KMS-11 (cell line): ENCODE measurements at regions not wholly inside any gene's neighbourhood (a gene's known extent, or its start where the extent isn't known, plus 50 kb on each side); places are given as distances from the start of the nearest gene placed in this dataset.

Experiments used
- H2AFZ ChIP-seq: fragments of 200-600 bp; sonication (generic); 2 replicates; pipeline ENCODE4 v1.6.1; 2016; ENCODE audit warnings: antibody characterized with exemption, mixed run types, low read depth
- H3K27ac ChIP-seq: fragments of 200-600 bp; sonication (generic); 2 replicates; pipeline ENCODE4 v1.6.1; 2016; ENCODE audit warnings: mild to moderate bottlenecking, mixed run types
- H3K27me3 ChIP-seq: fragments of 200-600 bp; sonication (generic); 2 replicates; pipeline ENCODE4 v1.6.1; 2017; ENCODE audit warnings: mild to moderate bottlenecking, low read depth, mixed run types, moderate library complexity; ENCODE audit not compliant: insufficient read depth
- H3K36me3 ChIP-seq: fragments of 200-600 bp; sonication (generic); 2 replicates; pipeline ENCODE4 v1.6.1; 2017; ENCODE audit warnings: mild to moderate bottlenecking, mixed run types; ENCODE audit not compliant: insufficient read depth
- H3K4me1 ChIP-seq: fragments of 200-600 bp; sonication (generic); 2 replicates; pipeline ENCODE4 v1.6.1; 2016; ENCODE audit warnings: mild to moderate bottlenecking, low read depth, mixed run types; ENCODE audit not compliant: poor library complexity, severe bottlenecking
- H3K4me2 ChIP-seq: fragments of 200-600 bp; sonication (generic); 2 replicates; pipeline ENCODE4 v1.7.0; 2016; ENCODE audit warnings: mild to moderate bottlenecking, mixed run types
- H3K4me3 ChIP-seq: fragments of 200-600 bp; sonication (generic); IDR thresholded peaks from 2 replicates; pipeline ENCODE4 v1.6.1; 2017; ENCODE audit warnings: low read depth, low read length, mixed read lengths; ENCODE audit not compliant: insufficient read depth
- H3K79me2 ChIP-seq: fragments of 200-600 bp; sonication (generic); 2 replicates; pipeline ENCODE4 v1.6.1; 2016; ENCODE audit warnings: low read depth, mixed run types; ENCODE audit not compliant: insufficient read depth
- H3K9ac ChIP-seq: fragments of 200-600 bp; sonication (generic); 2 replicates; pipeline ENCODE4 v1.6.1; 2016; ENCODE audit warnings: mild to moderate bottlenecking, mixed run types
- H4K20me1 ChIP-seq: fragments of 200-600 bp; sonication (generic); 2 replicates; pipeline ENCODE4 v1.6.1; 2016; ENCODE audit warnings: mild to moderate bottlenecking, mixed run types; ENCODE audit not compliant: insufficient read depth
- TF ChIP-seq, protein P1 (sequence below): fragments of 200-600 bp; sonication (generic); conservative IDR thresholded peaks from 2 replicates; pipeline ENCODE4 v1.6.1; 2017; ENCODE audit warnings: low read depth, mild to moderate bottlenecking, antibody characterized with exemption, low read length, moderate library complexity, mixed read lengths

DNA sequence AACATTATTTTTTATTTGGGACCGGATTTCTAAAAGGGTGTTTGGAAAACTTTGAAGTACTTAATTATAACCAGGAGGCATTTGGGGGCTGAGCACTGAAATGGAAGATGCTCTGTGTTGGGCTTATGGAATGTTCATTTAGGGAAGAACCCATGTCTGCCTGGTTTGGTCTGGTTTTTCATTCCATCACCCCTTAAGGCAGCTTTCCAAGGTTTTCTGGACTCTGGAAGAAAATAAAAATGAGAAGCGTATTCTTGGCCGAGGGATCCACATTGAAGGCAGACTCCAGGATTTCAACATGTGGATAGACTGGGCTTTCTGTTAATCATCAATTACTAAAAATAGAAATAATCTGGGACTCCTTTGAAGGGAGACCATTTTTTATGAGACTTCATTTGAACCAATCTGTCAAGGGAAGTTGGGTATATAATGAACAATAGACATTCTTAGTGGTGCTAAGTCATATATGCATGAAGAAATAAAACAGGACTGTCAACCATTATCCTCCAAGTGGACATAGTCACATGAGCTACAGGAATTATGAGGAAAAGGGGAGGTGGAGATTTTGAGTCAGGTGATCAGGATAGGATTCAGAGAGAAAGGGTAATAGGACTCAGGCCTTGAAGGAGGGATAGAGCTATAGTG lies 270.5 kb upstream of the ADAMTS9 start:
- no peaks in the 10 kb centered on the region for H3K4me1 ChIP-seq
- H3K27me3 ChIP-seq = no peaks in the 10 kb centered on the region
- no peaks in the 10 kb centered on the region for H3K79me2 ChIP-seq
- no peaks in the 10 kb centered on the region for H3K36me3 ChIP-seq
- no peak overlapping the region for H3K4me2 ChIP-seq
- no peak overlapping the region for H3K27ac ChIP-seq
- no peak overlapping the region for H3K4me3 ChIP-seq
- no peaks in the 10 kb centered on the region for H4K20me1 ChIP-seq
- H3K9ac ChIP-seq = no peak overlapping the region
- no peak overlapping the region for H2AFZ ChIP-seq
- TF ChIP-seq, protein P1, sequence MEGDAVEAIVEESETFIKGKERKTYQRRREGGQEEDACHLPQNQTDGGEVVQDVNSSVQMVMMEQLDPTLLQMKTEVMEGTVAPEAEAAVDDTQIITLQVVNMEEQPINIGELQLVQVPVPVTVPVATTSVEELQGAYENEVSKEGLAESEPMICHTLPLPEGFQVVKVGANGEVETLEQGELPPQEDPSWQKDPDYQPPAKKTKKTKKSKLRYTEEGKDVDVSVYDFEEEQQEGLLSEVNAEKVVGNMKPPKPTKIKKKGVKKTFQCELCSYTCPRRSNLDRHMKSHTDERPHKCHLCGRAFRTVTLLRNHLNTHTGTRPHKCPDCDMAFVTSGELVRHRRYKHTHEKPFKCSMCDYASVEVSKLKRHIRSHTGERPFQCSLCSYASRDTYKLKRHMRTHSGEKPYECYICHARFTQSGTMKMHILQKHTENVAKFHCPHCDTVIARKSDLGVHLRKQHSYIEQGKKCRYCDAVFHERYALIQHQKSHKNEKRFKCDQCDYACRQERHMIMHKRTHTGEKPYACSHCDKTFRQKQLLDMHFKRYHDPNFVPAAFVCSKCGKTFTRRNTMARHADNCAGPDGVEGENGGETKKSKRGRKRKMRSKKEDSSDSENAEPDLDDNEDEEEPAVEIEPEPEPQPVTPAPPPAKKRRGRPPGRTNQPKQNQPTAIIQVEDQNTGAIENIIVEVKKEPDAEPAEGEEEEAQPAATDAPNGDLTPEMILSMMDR = no peak

DNA sequence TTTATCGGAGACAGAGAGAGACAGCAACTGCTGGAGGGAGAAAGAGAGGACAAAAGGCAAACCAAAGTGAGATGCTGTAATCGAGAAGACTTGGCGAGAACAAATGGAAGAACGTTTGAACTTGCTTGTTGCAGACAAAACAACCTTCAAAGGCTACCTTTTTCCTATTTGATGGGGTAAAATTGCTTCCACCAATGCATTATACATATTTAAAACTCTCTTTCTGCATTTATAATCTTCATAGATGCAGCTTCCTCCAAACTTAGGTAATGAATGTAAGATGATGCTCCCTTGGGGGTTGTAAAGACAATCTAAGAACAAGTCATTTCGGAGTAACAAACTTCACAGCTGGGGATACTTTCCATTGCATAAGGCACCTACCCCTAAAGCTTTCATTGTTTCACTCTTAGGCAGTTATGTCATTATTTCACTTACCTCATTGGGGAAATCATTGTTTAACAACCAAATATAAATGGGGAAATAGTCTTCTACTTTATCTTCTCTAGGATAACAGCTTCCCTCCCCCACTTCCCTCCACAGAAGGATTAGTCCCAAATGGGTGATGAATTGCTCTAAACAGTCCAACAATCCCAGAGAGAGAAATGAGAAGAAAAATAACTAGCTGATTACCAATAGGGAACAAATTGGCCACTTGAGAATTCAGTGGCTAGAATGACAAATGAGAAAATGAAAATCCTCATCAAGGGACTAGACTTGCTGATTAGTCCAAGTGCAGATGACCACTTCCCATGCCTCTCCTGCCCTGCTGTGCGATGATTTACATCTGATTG lies 269.8 kb upstream of the ADAMTS9 start:
- Histone ChIP-seq H3K27me3 (no peaks in the 10 kb centered on the region), H3K4me3 (no peak overlapping the region), H2AFZ (no peak overlapping the region), H3K79me2 (no peaks in the 10 kb centered on the region), H3K36me3 (no peaks in the 10 kb centered on the region), H3K27ac (no peak overlapping the region), H3K4me2 (no peak overlapping the region), H3K9ac (no peak overlapping the region), H4K20me1 (no peaks in the 10 kb centered on the region), H3K4me1 (no peaks in the 10 kb centered on the region)
- TF ChIP-seq, protein P1 = no peak

DNA sequence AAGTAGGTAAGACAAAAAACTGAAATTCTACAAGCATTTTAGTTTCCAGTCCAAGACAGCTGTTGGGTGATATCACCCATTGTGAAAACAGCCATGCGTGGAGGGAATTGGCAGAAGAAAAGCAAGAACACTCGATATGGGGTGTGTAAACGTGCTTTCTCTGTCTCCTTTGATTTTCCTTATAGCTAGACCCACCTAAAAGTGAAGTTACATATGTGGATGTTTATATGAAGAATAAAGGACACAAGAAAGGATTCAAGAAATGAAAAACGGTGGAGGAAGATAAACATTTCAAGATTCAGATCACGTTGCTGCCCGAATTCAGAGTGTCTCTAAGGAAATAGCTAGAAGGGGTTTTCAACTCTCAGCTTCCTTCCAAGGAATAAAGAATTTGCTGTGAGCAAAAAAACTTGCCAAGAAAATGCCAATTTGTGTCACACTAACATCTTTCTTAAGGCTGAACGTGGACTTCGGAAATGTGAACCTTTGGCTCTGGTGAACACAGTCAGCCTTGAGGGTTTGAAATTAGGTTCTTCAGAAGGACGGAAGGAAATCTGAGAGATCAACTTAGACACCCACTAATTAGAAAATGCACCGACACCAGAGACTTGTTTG lies 269.0 kb upstream of the ADAMTS9 start:
- TF ChIP-seq, protein P1 = no peak
- H4K20me1 ChIP-seq = no peaks in the 10 kb centered on the region
- no peak overlapping the region for H2AFZ ChIP-seq
- no peak overlapping the region for H3K9ac ChIP-seq
- no peaks in the 10 kb centered on the region for H3K79me2 ChIP-seq
- H3K4me1 ChIP-seq = no peaks in the 10 kb centered on the region
- no peak overlapping the region for H3K4me2 ChIP-seq
- no peak overlapping the region for H3K27ac ChIP-seq
- no peak overlapping the region for H3K4me3 ChIP-seq
- no peaks in the 10 kb centered on the region for H3K36me3 ChIP-seq
- H3K27me3 ChIP-seq = no peaks in the 10 kb centered on the region

DNA sequence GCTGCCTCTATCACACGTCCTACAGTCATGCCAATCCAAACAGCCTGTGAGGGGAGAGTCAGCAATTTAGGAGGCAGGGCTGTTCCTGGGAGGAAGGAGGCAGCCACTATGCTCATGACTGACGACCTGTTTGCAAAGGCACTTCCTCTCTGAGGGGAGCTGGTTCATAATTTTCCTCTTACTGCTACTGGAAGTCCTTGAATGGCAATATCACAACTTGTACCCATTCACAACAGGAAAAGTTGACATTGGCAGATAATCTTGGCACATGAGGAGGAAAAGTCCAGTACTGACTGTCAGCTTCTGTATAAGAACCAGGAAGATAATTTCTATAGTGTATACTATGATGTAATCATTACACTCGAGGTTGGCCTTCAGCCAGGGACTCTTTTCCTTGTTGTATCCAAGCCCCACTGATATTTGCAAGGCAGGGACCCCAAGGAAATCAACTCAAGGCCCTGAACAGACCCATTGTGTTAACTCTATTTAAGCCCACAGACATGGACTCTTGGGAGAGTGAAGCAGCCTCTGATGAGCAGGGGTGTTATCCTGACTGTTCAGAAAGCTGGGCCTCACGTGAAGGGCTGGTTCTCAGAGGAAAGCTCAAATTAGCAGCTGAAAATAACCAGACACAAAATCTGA lies 267.3 kb upstream of the ADAMTS9 start:
- H3K9ac ChIP-seq = no peak overlapping the region
- H3K4me2 ChIP-seq = no peak overlapping the region
- no peaks in the 10 kb centered on the region for H4K20me1 ChIP-seq
- H3K4me3 ChIP-seq = no peak overlapping the region
- no peaks in the 10 kb centered on the region for H3K4me1 ChIP-seq
- H3K79me2 ChIP-seq = no peaks in the 10 kb centered on the region
- no peak overlapping the region for H2AFZ ChIP-seq
- TF ChIP-seq, protein P1 = no peak
- H3K27me3 ChIP-seq = no peaks in the 10 kb centered on the region
- no peak overlapping the region for H3K27ac ChIP-seq
- H3K36me3 ChIP-seq = no peaks in the 10 kb centered on the region
